HFFc6 (cell line): ENCODE measurements at regions not wholly inside any gene's neighbourhood (a gene's known extent, or its start where the extent isn't known, plus 50 kb on each side); places are given as distances from the start of the nearest gene placed in this dataset.

Source experiments
- DNase-seq: peaks from one replicate; pipeline ENCODE4 v3.0.0-alpha.2; 2018
- H3K27ac Mint-ChIP-seq: 2 replicates; pipeline ENCODE4 v1.8.0; 2020; ENCODE audit warnings: mild to moderate bottlenecking, mixed read lengths
- H3K27me3 Mint-ChIP-seq: 2 replicates; pipeline ENCODE4 v1.8.0; 2021; ENCODE audit warnings: mild to moderate bottlenecking, moderate library complexity, mixed read lengths; ENCODE audit not compliant: insufficient read depth
- H3K36me3 Mint-ChIP-seq: 2 replicates; pipeline ENCODE4 v1.8.0; 2021; ENCODE audit warnings: low read depth, mixed read lengths
- H3K4me1 Mint-ChIP-seq: 2 replicates; pipeline ENCODE4 v1.8.0; 2020; ENCODE audit warnings: low read depth, mixed read lengths
- H3K4me3 Mint-ChIP-seq: 2 replicates; pipeline ENCODE4 v1.8.0; 2020; ENCODE audit warnings: mild to moderate bottlenecking, moderate library complexity, mixed read lengths
- H3K9me3 Mint-ChIP-seq: 2 replicates; pipeline ENCODE4 v1.8.0; 2020; ENCODE audit warnings: mild to moderate bottlenecking, mixed read lengths
- TF ChIP-seq, protein P1 (sequence below): fragments of 200-600 bp; sonication (generic); IDR thresholded peaks from 2 replicates; pipeline ENCODE4 v1.5.0; 2021; ENCODE audit warnings: antibody characterized with exemption, mild to moderate bottlenecking

DNA sequence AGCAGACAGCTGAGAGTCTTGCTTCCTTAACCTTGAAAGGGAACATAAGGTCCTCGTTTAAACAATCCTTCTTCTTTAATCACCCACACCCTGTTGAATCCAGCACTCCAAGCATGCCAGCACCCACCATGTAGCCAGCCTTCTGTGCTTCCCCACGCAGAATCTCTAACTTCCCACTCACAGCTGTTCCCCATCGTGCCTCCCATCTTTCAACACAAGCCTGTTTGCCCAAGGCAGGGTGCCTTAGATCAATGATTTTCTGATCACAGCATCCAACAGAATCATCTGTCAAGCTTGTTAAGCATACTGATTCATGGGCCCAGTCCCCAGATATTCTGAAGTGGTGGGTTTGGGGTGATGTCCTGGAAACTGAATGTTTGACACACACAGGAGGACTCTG, 530.8 kb downstream of the SH2D4B start:
- Mint-ChIP-seq H3K4me1 (no peaks in the 10 kb centered on the region), H3K27me3 (no peaks in the 10 kb centered on the region; the same call in 1 of the 2 replicates), H3K36me3 (no peaks in the 10 kb centered on the region), H3K4me3 (no peak overlapping the region), H3K27ac (no peak overlapping the region), H3K9me3 (peaks cover 19% of the 10 kb centered on the region)
- no peak for DNase-seq
- TF ChIP-seq, protein P1, sequence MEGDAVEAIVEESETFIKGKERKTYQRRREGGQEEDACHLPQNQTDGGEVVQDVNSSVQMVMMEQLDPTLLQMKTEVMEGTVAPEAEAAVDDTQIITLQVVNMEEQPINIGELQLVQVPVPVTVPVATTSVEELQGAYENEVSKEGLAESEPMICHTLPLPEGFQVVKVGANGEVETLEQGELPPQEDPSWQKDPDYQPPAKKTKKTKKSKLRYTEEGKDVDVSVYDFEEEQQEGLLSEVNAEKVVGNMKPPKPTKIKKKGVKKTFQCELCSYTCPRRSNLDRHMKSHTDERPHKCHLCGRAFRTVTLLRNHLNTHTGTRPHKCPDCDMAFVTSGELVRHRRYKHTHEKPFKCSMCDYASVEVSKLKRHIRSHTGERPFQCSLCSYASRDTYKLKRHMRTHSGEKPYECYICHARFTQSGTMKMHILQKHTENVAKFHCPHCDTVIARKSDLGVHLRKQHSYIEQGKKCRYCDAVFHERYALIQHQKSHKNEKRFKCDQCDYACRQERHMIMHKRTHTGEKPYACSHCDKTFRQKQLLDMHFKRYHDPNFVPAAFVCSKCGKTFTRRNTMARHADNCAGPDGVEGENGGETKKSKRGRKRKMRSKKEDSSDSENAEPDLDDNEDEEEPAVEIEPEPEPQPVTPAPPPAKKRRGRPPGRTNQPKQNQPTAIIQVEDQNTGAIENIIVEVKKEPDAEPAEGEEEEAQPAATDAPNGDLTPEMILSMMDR, result no peak

DNA sequence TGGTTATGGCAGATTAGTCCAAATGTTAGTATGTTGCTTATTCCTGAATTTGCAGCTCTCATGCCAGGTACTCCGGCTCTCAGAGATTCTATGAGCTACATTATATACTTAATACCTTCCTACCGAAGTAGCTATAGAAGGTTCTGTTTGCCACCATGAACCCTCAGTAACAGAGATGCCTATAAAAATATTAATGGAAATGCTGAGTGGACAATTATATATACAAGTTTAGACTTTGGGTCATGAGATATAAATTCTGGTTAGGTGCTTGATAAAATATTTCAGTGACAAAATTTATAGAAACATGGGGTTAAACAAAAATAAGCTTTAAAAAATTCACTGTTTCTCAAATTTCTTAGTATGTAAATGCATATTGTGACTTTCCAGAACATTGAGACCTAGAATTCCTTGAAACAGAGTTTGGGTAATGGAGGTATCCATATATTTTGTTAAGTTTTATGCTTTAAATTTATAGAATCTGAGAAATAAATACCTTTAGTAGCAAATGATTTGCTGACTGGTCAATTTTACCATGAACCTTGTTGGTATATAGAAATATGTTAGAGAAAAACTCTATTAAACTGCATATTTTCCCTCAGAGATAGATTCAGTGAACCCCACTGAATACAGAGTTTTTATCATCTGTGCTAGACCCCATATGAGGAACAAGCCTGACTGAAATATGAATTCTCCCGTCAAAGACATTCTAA, 533.5 kb downstream of the SH2D4B start:
- DNase-seq, result no peak
- TF ChIP-seq, protein P1, result no peak
- H3K4me3 Mint-ChIP-seq, result no peak overlapping the region
- H3K36me3 Mint-ChIP-seq, result no peaks in the 10 kb centered on the region
- H3K27me3 Mint-ChIP-seq, result no peaks in the 10 kb centered on the region; the same call in 1 of the 2 replicates
- peaks cover 12% of the 10 kb centered on the region; the same call in 1 of the 2 replicates for H3K9me3 Mint-ChIP-seq
- H3K4me1 Mint-ChIP-seq, result no peaks in the 10 kb centered on the region
- H3K27ac Mint-ChIP-seq, result no peak overlapping the region

GRCh38 chr10:81073155-81073554, 535.5 kb downstream of the SH2D4B start:
- Mint-ChIP-seq H3K36me3 (no peaks in the 10 kb centered on the region), H3K27me3 (no peaks in the 10 kb centered on the region; the same call in 1 of the 2 replicates), H3K4me3 (no peak overlapping the region), H3K27ac (no peak overlapping the region), H3K4me1 (no peaks in the 10 kb centered on the region), H3K9me3 (peaks cover 23% of the 10 kb centered on the region; the same call in 1 of the 2 replicates)
- TF ChIP-seq, protein P1, result no peak
- no peak for DNase-seq

GRCh38 chr10:81081887-81082620, 544.4 kb downstream of the SH2D4B start:
- Mint-ChIP-seq H3K27ac (no peak overlapping the region), H3K4me1 (no peaks in the 10 kb centered on the region), H3K9me3 (peaks cover 55% of the 10 kb centered on the region), H3K27me3 (no peaks in the 10 kb centered on the region; the same call in 1 of the 2 replicates), H3K36me3 (no peaks in the 10 kb centered on the region), H3K4me3 (no peak overlapping the region)
- TF ChIP-seq, protein P1, result no peak
- DNase-seq, result no peak

DNA sequence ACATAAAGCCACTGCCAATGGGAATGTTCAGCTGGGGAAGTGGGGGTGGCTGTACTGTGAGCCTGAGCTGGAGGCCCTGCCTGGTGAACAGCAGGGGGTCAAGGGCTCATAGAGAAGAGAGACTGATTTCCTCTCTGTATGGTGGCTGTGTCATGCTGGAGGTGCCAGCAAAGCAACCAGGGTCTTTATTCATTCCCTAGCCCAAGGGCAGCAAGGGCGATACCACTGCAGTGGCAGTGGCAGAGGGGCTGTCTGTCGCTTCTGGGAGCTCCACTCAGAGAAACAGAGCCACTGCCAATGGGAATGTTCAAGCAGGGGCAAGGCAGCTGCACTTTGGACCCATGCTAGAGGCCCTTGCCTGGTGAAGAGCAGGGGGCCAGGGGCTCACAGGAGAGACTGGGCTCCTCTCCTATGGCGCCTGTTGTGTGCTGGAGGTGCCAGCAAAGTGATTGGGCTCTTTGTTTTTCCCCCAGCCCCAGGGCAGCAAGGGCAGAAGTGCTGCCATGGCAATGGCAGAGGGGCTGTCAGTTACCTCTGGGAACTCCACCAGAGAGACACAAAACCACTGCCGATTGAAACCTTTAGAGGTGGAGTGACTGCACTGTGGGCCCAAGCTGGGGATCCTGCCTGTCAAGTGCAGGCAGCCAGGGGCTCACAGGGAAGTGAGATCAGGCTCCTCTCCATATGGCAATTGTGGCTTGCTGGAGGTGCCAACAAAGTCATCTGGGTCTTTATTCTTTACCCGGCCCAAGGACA, 545.1 kb downstream of the SH2D4B start:
- DNase-seq, result no peak
- Mint-ChIP-seq H3K4me1 (no peaks in the 10 kb centered on the region), H3K9me3 (peaks cover 49% of the 10 kb centered on the region), H3K27ac (no peak overlapping the region), H3K27me3 (no peaks in the 10 kb centered on the region; the same call in 1 of the 2 replicates), H3K4me3 (no peak overlapping the region), H3K36me3 (no peaks in the 10 kb centered on the region)
- TF ChIP-seq, protein P1, result no peak
